BLaER1 treated with 17β-estradiol and CSF1 and Interleukin-3, amounts not matched to agents 10 nM and 100 nM (cell line): ENCODE measurements at regions not wholly inside any gene's neighbourhood (a gene's known extent, or its start where the extent isn't known, plus 50 kb on each side); places are given as distances from the start of the nearest gene placed in this dataset.

Experiments used
- H3K27ac ChIP-seq, 11 experiments: shearing (Covaris generic); formaldehyde crosslinking; 2 replicates each; pipeline ENCODE4 v1.8.1; 2022
- H3K27me3 ChIP-seq, 11 experiments: shearing (Covaris generic); formaldehyde crosslinking; 2 replicates each; pipeline ENCODE4 v1.8.1; 2022
- H3K36me3 ChIP-seq, 11 experiments: shearing (Covaris generic); formaldehyde crosslinking; 2 replicates each; pipeline ENCODE4 v1.8.1; 2022
- H3K4me1 ChIP-seq, 10 experiments: shearing (Covaris generic); formaldehyde crosslinking; 2 replicates each; pipeline ENCODE4 v1.8.1; 2022
- H3K4me2 ChIP-seq, 11 experiments: shearing (Covaris generic); formaldehyde crosslinking; 2 replicates each; pipeline ENCODE4 v1.8.1; 2022
- H3K4me3 ChIP-seq, 10 experiments: shearing (Covaris generic); formaldehyde crosslinking; 2 replicates each; pipeline ENCODE4 v1.8.1; 2022
- H3K9ac ChIP-seq, 11 experiments: shearing (Covaris generic); formaldehyde crosslinking; 2 replicates each; pipeline ENCODE4 v1.8.1; 2022
- H3K9me3 ChIP-seq, 11 experiments: shearing (Covaris generic); formaldehyde crosslinking; replicated peaks in 1 of 11; 2 replicates each; pipeline ENCODE4 v1.8.1; 2022
- H4K20me1 ChIP-seq, 11 experiments: shearing (Covaris generic); formaldehyde crosslinking; 2 replicates each; pipeline ENCODE4 v1.8.1; 2022
- Cebpa-rat ChIP-seq, 11 experiments: shearing (Covaris generic); IDR thresholded peaks; 2 replicates each; pipeline ENCODE4 v1.8.1; 2022

DNA sequence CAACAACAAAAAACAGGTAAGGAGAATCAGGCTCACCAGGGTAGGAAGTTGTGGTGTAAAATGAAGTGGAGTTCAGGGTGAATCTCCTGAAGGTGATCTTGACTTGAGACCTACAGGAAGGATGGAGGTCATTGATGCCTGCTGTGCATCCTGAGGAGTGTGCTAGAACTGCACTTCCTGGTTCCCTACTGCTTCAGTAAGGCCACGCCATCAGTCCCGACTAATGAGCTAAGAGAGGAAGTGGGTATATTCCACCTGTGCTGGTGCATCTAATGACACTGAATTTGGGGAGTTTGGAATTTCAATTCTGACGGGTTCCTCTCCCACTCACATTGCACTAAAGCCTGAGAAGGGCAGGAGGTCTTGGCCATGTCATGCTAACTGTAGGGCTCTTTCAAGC is 349.3 kb upstream of the SLC14A2 start:
- H3K4me2 ChIP-seq, result no peak overlapping the region
- no peak for TF ChIP-seq Cebpa-rat (IDR thresholded peaks at IDR 0.05)
- H3K27ac ChIP-seq, result no peak overlapping the region
- no peaks in the 10 kb centered on the region for H3K36me3 ChIP-seq
- no peaks in the 10 kb centered on the region for H3K4me1 ChIP-seq
- peaks cover 0 to 5% (median 0%) of the 10 kb centered on the region in 11 experiments; a peak in 2 of 22 replicates for H3K9me3 ChIP-seq
- no peak overlapping the region for H3K9ac ChIP-seq
- H3K4me3 ChIP-seq, result no peak overlapping the region
- no peaks in the 10 kb centered on the region for H4K20me1 ChIP-seq
- no peaks in the 10 kb centered on the region for H3K27me3 ChIP-seq

DNA sequence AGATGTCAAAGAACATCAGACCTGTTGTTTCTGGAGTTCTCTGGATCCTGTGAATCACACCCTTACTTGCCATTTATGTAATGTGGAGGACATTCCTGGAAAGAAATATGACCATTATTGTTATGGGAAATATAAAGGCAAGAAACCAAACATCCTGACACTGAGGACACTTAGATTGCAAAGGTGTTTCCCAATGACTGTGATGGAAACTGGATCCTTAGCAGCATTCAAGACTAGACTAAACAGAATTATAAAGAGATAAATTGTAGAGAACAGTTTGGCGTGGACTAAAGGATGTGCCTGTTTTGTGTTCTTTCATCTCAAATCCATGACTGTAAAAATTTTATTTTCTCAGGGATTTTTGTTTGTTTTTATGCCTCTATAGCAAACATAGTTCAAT is 347.7 kb upstream of the SLC14A2 start:
- H3K4me1 ChIP-seq, result no peaks in the 10 kb centered on the region
- peaks cover 0 to 8% (median 4%) of the 10 kb centered on the region in 11 experiments; a peak in 7 of 22 replicates for H3K9me3 ChIP-seq
- no peaks in the 10 kb centered on the region for H3K36me3 ChIP-seq
- H3K9ac ChIP-seq, result no peak overlapping the region
- TF ChIP-seq Cebpa-rat (IDR thresholded peaks at IDR 0.05), result no peak
- no peaks in the 10 kb centered on the region for H3K27me3 ChIP-seq
- no peaks in the 10 kb centered on the region for H4K20me1 ChIP-seq
- H3K4me3 ChIP-seq, result no peak overlapping the region
- no peak overlapping the region for H3K4me2 ChIP-seq
- H3K27ac ChIP-seq, result no peak overlapping the region

GRCh38 chr18:45268583-45268982 is 346.7 kb upstream of the SLC14A2 start:
- Histone ChIP-seq H3K9me3 (peaks cover 0 to 13% (median 4%) of the 10 kb centered on the region in 11 experiments; a peak in 10 of 22 replicates), H4K20me1 (no peaks in the 10 kb centered on the region), H3K4me2 (no peak overlapping the region), H3K36me3 (no peaks in the 10 kb centered on the region), H3K27ac (no peak overlapping the region), H3K9ac (no peak overlapping the region), H3K4me1 (no peaks in the 10 kb centered on the region), H3K27me3 (no peaks in the 10 kb centered on the region), H3K4me3 (no peak overlapping the region)
- no peak for TF ChIP-seq Cebpa-rat (IDR thresholded peaks at IDR 0.05)

GRCh38 chr18:45270289-45270771 is 344.9 kb upstream of the SLC14A2 start:
- TF ChIP-seq Cebpa-rat (IDR thresholded peaks at IDR 0.05), result no peak
- H3K4me3 ChIP-seq, result no peak overlapping the region
- no peaks in the 10 kb centered on the region for H3K36me3 ChIP-seq
- no peaks in the 10 kb centered on the region for H4K20me1 ChIP-seq
- H3K27ac ChIP-seq, result no peak overlapping the region
- peaks cover 10 to 27% (median 19%) of the 10 kb centered on the region in 11 experiments for H3K9me3 ChIP-seq
- H3K4me2 ChIP-seq, result no peak overlapping the region
- H3K9ac ChIP-seq, result no peak overlapping the region
- H3K4me1 ChIP-seq, result no peaks in the 10 kb centered on the region
- no peaks in the 10 kb centered on the region for H3K27me3 ChIP-seq

DNA sequence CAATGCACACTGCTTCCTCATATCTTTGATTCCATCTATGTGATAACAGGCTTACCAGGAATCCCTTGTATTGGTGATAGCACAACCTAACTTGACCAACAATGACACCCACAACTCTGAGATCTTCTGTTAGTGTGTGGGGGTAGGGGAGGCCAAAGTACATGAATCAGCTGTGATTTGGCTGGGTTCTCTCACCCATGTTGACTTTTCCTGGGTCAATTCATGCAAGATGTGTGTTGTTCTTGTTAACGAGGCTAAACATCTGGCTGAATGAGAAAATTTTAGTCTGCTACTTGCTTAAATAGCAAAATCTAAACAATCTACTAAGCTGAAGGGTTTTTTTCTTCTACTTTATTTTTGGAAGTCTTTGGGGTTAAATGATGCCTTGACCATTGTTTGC is 341.2 kb upstream of the SLC14A2 start:
- Histone ChIP-seq H3K9me3 (peaks cover 17 to 30% (median 26%) of the 10 kb centered on the region in 11 experiments), H3K36me3 (no peaks in the 10 kb centered on the region), H3K4me1 (no peaks in the 10 kb centered on the region), H3K9ac (no peak overlapping the region), H3K27me3 (no peaks in the 10 kb centered on the region), H3K4me3 (no peak overlapping the region), H3K4me2 (no peak overlapping the region), H3K27ac (no peak overlapping the region), H4K20me1 (no peaks in the 10 kb centered on the region)
- TF ChIP-seq Cebpa-rat (IDR thresholded peaks at IDR 0.05), result no peak

DNA sequence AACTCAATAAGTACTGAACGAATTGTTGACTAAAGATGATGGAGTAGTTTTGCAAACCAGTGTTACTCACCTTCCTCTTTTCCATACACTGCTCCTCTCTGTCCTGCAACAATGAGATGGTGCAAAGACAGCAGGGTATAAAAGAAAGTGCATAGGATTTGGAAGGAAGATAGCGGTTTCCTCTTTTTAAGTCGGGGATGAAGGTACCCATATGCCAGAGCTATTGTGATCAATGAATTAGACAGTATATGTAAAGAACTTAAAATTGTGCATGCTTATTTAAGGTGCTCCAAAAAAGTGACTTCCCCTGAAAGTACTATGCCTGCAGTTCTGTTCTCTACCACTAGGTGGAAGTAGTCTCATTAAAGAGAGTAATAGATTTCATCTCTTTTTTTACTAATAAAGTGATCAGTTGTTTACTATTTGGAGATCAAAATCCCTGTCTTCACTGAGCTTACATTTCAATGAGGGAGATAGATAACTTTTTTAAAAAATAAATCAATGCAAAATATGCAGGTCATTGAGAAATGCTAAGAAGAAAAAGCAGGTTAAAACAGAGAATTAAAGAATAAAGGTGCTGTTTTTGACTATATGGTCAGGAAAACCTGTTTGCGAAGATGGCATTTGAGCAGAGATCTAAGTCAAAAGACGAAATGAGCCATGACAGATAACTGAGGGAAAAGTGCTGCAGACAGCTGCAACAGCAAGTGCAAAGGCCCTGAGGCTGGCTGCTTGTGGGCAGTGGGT is 339.7 kb upstream of the SLC14A2 start:
- Histone ChIP-seq H3K9me3 (peaks cover 17 to 30% (median 26%) of the 10 kb centered on the region in 11 experiments), H3K27ac (no peak overlapping the region), H3K36me3 (no peaks in the 10 kb centered on the region), H3K27me3 (no peaks in the 10 kb centered on the region), H4K20me1 (no peaks in the 10 kb centered on the region), H3K4me1 (no peaks in the 10 kb centered on the region), H3K9ac (no peak overlapping the region), H3K4me2 (no peak overlapping the region), H3K4me3 (no peak overlapping the region)
- no peak for TF ChIP-seq Cebpa-rat (IDR thresholded peaks at IDR 0.05)

GRCh38 chr18:45276878-45277277 is 338.4 kb upstream of the SLC14A2 start:
- no peaks in the 10 kb centered on the region for H3K27me3 ChIP-seq
- no peaks in the 10 kb centered on the region for H4K20me1 ChIP-seq
- H3K9me3 ChIP-seq, result peaks cover 17 to 28% (median 24%) of the 10 kb centered on the region in 11 experiments

GRCh38 chr18:45277908-45278307 is 337.4 kb upstream of the SLC14A2 start:
- Histone ChIP-seq H3K4me3 (no peak overlapping the region), H4K20me1 (no peaks in the 10 kb centered on the region), H3K27ac (no peak overlapping the region), H3K27me3 (no peaks in the 10 kb centered on the region), H3K4me1 (no peaks in the 10 kb centered on the region), H3K36me3 (no peaks in the 10 kb centered on the region), H3K4me2 (no peak overlapping the region), H3K9me3 (peaks cover 16 to 28% (median 22%) of the 10 kb centered on the region in 11 experiments), H3K9ac (no peak overlapping the region)
- no peak for TF ChIP-seq Cebpa-rat (IDR thresholded peaks at IDR 0.05)

More at GRCh38 chr18:45276878-45277277, 338.4 kb upstream of the SLC14A2 start:
- Histone ChIP-seq H3K4me2 (no peak overlapping the region), H3K27ac (no peak overlapping the region), H3K4me1 (no peaks in the 10 kb centered on the region), H3K9ac (no peak overlapping the region), H3K36me3 (no peaks in the 10 kb centered on the region), H3K4me3 (no peak overlapping the region)
- TF ChIP-seq Cebpa-rat (IDR thresholded peaks at IDR 0.05), result no peak

DNA sequence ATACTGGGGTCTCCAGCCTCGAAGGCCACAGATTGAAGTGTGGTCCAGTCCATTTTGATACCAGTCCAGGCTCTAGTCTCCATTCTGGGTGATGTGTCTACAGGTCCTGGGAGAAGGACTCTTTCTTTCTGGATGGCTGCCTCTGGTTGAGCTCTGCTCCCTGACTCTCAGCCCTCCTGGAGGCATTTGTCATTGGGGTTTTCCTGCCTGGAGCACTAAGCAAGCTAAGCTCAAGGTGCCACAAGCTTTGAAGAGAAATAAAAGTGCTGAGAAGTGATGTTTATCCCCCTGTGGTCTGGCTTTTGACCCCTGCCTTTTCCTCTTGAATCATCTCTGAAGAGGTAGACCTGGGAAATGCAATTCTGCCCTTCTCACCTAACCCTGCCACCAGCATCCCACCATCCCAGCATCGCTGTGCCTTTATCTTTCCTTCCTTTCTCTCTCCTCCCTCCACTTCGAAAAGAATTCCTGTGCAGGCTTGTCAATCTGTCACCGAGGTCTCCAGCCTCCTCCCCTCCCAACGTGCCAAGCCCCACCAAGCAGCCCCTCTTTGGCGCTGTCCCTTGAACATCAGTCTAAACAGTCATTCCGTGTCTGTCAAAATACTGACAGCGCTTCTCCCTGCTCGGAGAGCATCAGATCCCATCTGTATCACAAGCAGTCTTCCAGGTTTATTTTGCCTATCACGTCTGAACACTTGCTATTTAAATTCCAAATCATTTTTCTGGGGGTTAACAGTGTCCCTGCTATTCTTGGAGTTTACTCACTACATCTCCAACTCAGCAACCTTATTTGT is 334.6 kb upstream of the SLC14A2 start:
- Histone ChIP-seq H4K20me1 (no peaks in the 10 kb centered on the region), H3K9me3 (peaks cover 0 to 6% (median 3%) of the 10 kb centered on the region in 11 experiments; a peak in 10 of 22 replicates), H3K9ac (no peak overlapping the region), H3K4me1 (no peaks in the 10 kb centered on the region), H3K36me3 (no peaks in the 10 kb centered on the region), H3K4me3 (no peak overlapping the region), H3K27ac (no peak overlapping the region), H3K4me2 (no peak overlapping the region), H3K27me3 (no peaks in the 10 kb centered on the region)
- TF ChIP-seq Cebpa-rat (IDR thresholded peaks at IDR 0.05), result no peak
